ENCODE measurements at regions not wholly inside any gene's neighbourhood (a gene's known extent, or its start where the extent isn't known, plus 50 kb on each side); places are given as distances from the start of the nearest gene placed in this dataset.

GRCh38 chr1:218660678-218661053 lies 315.5 kb downstream of the TGFB2 start:
- H3K4me3 Mint-ChIP-seq (ENCODE audit: low read depth, unreplicated experiment): peak overlapping the region; percentile 39
- CTCF ChIA-PET: no interaction called here
- H3K9me3 Mint-ChIP-seq (ENCODE audit: low read depth, unreplicated experiment): peaks cover 5% of the 10 kb centered on the region
- TF ChIP-seq, protein P1, sequence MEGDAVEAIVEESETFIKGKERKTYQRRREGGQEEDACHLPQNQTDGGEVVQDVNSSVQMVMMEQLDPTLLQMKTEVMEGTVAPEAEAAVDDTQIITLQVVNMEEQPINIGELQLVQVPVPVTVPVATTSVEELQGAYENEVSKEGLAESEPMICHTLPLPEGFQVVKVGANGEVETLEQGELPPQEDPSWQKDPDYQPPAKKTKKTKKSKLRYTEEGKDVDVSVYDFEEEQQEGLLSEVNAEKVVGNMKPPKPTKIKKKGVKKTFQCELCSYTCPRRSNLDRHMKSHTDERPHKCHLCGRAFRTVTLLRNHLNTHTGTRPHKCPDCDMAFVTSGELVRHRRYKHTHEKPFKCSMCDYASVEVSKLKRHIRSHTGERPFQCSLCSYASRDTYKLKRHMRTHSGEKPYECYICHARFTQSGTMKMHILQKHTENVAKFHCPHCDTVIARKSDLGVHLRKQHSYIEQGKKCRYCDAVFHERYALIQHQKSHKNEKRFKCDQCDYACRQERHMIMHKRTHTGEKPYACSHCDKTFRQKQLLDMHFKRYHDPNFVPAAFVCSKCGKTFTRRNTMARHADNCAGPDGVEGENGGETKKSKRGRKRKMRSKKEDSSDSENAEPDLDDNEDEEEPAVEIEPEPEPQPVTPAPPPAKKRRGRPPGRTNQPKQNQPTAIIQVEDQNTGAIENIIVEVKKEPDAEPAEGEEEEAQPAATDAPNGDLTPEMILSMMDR (IDR thresholded peaks at IDR 0.05; ENCODE audit: unreplicated experiment): no peak
- no peaks in the 10 kb centered on the region for H3K27me3 Mint-ChIP-seq (ENCODE audit: unreplicated experiment)
- no peak for DNase-seq
- no TSS peak for BruUV-seq (replicated peaks)
- H3K27ac Mint-ChIP-seq (ENCODE audit: unreplicated experiment): peak overlapping the region; percentile 94
- H3K4me1 Mint-ChIP-seq (ENCODE audit: low read depth, unreplicated experiment): peaks cover 61% of the 10 kb centered on the region
- H3K36me3 Mint-ChIP-seq (ENCODE audit: insufficient read depth, unreplicated experiment): peaks cover 4% of the 10 kb centered on the region
- intact Hi-C loops (cut with micrococcal nuclease; ENCODE audit: unreplicated experiment): loop anchor here (5.0 kb wide), 2 partner anchors 113 to 212 kb away; no protein-coding TSS in a partner anchor

- BruUV-seq (replicated peaks): no TSS peak
- H3K36me3 Mint-ChIP-seq (ENCODE audit: insufficient read depth, unreplicated experiment): peaks cover 4% of the 10 kb centered on the region
- no peak overlapping the region for H3K4me3 Mint-ChIP-seq (ENCODE audit: low read depth, unreplicated experiment)
- no peaks in the 10 kb centered on the region for H3K27me3 Mint-ChIP-seq (ENCODE audit: unreplicated experiment)
- CTCF ChIA-PET: interaction anchor here (0.9 kb wide), 1 partner anchor 16 kb away, joined by 3 read pairs; no protein-coding TSS in a partner anchor
- intact Hi-C loops (cut with micrococcal nuclease; ENCODE audit: unreplicated experiment): loop anchor here (5.0 kb wide), 2 partner anchors 114 to 211 kb away; no protein-coding TSS in a partner anchor
- TF ChIP-seq, protein P1 (IDR thresholded peaks at IDR 0.05; ENCODE audit: unreplicated experiment): no peak
- H3K4me1 Mint-ChIP-seq (ENCODE audit: low read depth, unreplicated experiment): peaks cover 59% of the 10 kb centered on the region
- H3K9me3 Mint-ChIP-seq (ENCODE audit: low read depth, unreplicated experiment): peaks cover 5% of the 10 kb centered on the region
- DNase-seq: no peak
- peak overlapping the region; percentile 94 for H3K27ac Mint-ChIP-seq (ENCODE audit: unreplicated experiment)
Measured at GRCh38 chr1:218661411-218661810, 316.3 kb downstream of the TGFB2 start.

GRCh38 chr1:218664385-218665170 lies 319.4 kb downstream of the TGFB2 start:
- peaks cover 34% of the 10 kb centered on the region for H3K4me1 Mint-ChIP-seq (ENCODE audit: low read depth, unreplicated experiment)
- BruUV-seq (replicated peaks): no TSS peak
- H3K27ac Mint-ChIP-seq (ENCODE audit: unreplicated experiment): peak overlapping the region; percentile 51
- TF ChIP-seq, protein P1 (IDR thresholded peaks at IDR 0.05; ENCODE audit: unreplicated experiment): no peak
- no peak overlapping the region for H3K4me3 Mint-ChIP-seq (ENCODE audit: low read depth, unreplicated experiment)
- peaks cover 5% of the 10 kb centered on the region for H3K9me3 Mint-ChIP-seq (ENCODE audit: low read depth, unreplicated experiment)
- CTCF ChIA-PET: interaction anchor here (0.6 to 1.5 kb wide), 2 partner anchors 18 to 142 kb away, joined by 3 read pairs; no protein-coding TSS in a partner anchor
- no peak for DNase-seq
- no peaks in the 10 kb centered on the region for H3K27me3 Mint-ChIP-seq (ENCODE audit: unreplicated experiment)
- intact Hi-C loops (cut with micrococcal nuclease; ENCODE audit: unreplicated experiment): loop anchor here (5.0 kb wide), 2 partner anchors 117 to 208 kb away; no protein-coding TSS in a partner anchor
- H3K36me3 Mint-ChIP-seq (ENCODE audit: insufficient read depth, unreplicated experiment): no peaks in the 10 kb centered on the region

GRCh38 chr1:218665221-218665620 lies 320.1 kb downstream of the TGFB2 start:
- CTCF ChIA-PET: interaction anchor here (1.5 kb wide), 1 partner anchor 19 kb away, joined by 3 read pairs; no protein-coding TSS in a partner anchor
- TF ChIP-seq, protein P1 (IDR thresholded peaks at IDR 0.05; ENCODE audit: unreplicated experiment): no peak
- no peaks in the 10 kb centered on the region for H3K36me3 Mint-ChIP-seq (ENCODE audit: insufficient read depth, unreplicated experiment)
- H3K4me3 Mint-ChIP-seq (ENCODE audit: low read depth, unreplicated experiment): no peak overlapping the region
- peak overlapping the region; percentile 51 for H3K27ac Mint-ChIP-seq (ENCODE audit: unreplicated experiment)
- peaks cover 30% of the 10 kb centered on the region for H3K4me1 Mint-ChIP-seq (ENCODE audit: low read depth, unreplicated experiment)
- peak; percentile 25 for DNase-seq
- intact Hi-C loops (cut with micrococcal nuclease; ENCODE audit: unreplicated experiment): no loop called here
- H3K9me3 Mint-ChIP-seq (ENCODE audit: low read depth, unreplicated experiment): peaks cover 6% of the 10 kb centered on the region
- BruUV-seq (replicated peaks): no TSS peak
- no peaks in the 10 kb centered on the region for H3K27me3 Mint-ChIP-seq (ENCODE audit: unreplicated experiment)
